ENCODE measurements at regions not wholly inside any gene's neighbourhood (a gene's known extent, or its start where the extent isn't known, plus 50 kb on each side); places are given as distances from the start of the nearest gene placed in this dataset.

DNA sequence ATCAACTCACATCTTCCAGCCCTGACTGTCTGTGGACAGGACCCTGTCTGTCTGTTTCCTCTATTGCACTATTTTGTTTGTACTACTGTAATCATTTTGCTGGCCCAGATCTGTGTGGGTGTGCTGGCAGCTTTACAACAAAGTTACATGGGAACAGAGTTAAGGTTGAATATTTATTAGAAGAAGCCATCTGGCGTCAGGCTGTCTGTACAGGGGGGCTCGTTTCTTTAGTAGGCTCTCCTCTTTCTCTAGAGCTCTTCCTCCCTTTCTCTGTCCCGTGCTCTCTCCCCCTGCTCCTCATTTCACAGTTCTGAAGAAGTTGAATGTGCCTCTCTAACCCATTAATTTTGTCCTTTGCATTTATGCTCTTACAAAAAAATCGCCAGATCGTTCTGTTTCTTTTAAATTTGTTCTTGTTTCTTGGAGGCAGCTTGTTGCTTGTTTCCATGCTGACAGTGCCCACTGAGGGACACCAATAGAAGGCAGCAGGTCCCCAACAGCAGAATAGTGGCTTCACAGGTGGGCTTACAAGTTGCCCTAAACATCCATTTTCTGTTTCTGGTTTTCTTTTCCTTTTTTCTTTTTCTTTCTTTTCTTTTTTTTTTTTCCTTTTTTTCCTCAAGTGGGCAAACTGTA lies 315.2 kb upstream of the ZEB2 start:
- Histone ChIP-seq H3K27ac (no peak overlapping the region), H3K9me3 (no peaks in the 10 kb centered on the region), H3K4me3 (ENCODE audit: low read depth in 1 of 2, low read length in 1 of 2) (no peak overlapping the region), H3K4me1 (ENCODE audit: control insufficient read depth in 1 of 2, insufficient read depth in 1 of 2, low read depth in 1 of 2, low read length in 1 of 2) (peaks cover 0 to 1% of the 10 kb centered on the region in 2 experiments), H3K27me3 (no peaks in the 10 kb centered on the region), H3K36me3 (no peaks in the 10 kb centered on the region)
- TF ChIP-seq, protein P1, sequence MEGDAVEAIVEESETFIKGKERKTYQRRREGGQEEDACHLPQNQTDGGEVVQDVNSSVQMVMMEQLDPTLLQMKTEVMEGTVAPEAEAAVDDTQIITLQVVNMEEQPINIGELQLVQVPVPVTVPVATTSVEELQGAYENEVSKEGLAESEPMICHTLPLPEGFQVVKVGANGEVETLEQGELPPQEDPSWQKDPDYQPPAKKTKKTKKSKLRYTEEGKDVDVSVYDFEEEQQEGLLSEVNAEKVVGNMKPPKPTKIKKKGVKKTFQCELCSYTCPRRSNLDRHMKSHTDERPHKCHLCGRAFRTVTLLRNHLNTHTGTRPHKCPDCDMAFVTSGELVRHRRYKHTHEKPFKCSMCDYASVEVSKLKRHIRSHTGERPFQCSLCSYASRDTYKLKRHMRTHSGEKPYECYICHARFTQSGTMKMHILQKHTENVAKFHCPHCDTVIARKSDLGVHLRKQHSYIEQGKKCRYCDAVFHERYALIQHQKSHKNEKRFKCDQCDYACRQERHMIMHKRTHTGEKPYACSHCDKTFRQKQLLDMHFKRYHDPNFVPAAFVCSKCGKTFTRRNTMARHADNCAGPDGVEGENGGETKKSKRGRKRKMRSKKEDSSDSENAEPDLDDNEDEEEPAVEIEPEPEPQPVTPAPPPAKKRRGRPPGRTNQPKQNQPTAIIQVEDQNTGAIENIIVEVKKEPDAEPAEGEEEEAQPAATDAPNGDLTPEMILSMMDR (IDR thresholded peaks at IDR 0.05), result no peak

DNA sequence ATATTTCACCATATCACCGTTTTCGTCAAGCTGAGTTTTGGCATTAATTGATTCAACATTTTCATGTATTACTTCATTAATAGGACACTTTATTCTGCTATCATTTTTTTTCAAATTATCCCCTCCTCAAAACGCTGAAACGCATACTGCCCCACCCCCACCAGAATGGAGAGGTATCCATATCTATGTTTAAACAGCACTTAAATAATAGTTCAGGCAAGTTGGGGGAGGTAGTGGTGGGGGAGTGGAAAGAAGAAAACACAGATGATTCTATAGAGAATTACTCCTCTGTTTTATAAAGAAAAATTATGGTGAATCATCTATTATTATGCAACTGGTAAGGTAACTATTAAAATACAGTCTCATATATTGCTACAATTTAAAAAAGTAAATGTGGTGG lies 314.4 kb upstream of the ZEB2 start:
- peaks cover 0 to 3% of the 10 kb centered on the region in 2 experiments for H3K4me1 ChIP-seq (ENCODE audit: control insufficient read depth in 1 of 2, insufficient read depth in 1 of 2, low read depth in 1 of 2, low read length in 1 of 2)
- no peaks in the 10 kb centered on the region for H3K36me3 ChIP-seq
- H3K27ac ChIP-seq, result no peak overlapping the region
- H3K27me3 ChIP-seq, result no peaks in the 10 kb centered on the region
- no peak overlapping the region for H3K4me3 ChIP-seq (ENCODE audit: low read depth in 1 of 2, low read length in 1 of 2)
- no peaks in the 10 kb centered on the region for H3K9me3 ChIP-seq
- TF ChIP-seq, protein P1 (IDR thresholded peaks at IDR 0.05), result no peak

DNA sequence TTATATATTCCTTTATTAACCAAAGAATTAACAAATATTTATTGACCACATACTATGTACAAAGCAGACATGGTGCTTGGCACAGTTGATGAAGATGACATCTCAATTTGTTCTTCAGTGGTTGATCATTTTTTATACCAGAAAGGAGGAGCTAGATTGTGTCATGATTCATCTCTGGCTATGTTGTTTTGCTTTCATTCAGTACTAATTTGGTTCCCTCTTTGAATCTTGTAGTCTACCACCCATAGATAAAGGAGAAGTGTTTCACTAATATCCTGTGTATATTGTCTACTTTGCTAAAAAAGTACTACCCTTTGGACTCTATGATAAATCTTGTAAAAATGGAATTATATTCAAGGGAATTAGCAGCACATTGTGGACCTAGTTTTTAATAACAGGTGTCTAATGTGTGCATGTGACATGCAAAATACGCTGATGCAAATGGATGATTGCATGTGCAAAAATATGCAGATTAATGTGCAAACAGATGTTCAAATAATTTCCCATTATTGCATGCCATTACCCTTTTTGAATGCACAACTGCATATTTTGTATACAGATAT lies 313.2 kb upstream of the ZEB2 start:
- Histone ChIP-seq H3K36me3 (no peaks in the 10 kb centered on the region), H3K4me1 (ENCODE audit: control insufficient read depth in 1 of 2, insufficient read depth in 1 of 2, low read depth in 1 of 2, low read length in 1 of 2) (peaks cover 0 to 3% of the 10 kb centered on the region in 2 experiments), H3K27me3 (no peaks in the 10 kb centered on the region), H3K27ac (no peak overlapping the region), H3K9me3 (no peaks in the 10 kb centered on the region), H3K4me3 (ENCODE audit: low read depth in 1 of 2, low read length in 1 of 2) (no peak overlapping the region)
- TF ChIP-seq, protein P1 (IDR thresholded peaks at IDR 0.05), result no peak

DNA sequence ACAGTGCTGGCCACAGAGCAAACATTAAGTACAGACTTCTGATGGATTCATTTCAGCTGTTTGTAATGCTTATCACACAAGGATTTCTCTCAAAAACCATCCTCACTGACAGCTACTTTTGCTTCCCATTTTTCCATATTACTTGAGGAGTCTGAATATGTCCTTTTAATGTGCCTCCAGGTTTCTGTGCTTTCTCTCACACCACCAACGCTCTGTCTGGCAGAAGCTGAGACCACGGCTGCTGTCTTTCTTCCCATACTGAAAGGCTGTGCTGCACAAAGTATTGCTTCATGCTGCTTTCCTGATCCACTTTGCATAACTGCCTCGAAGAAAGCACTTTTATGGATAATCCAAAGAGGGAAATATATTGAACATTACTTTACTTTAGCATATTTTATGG lies 312.1 kb upstream of the ZEB2 start:
- no peaks in the 10 kb centered on the region for H3K27me3 ChIP-seq
- no peaks in the 10 kb centered on the region for H3K36me3 ChIP-seq
- H3K4me1 ChIP-seq (ENCODE audit: control insufficient read depth in 1 of 2, insufficient read depth in 1 of 2, low read depth in 1 of 2, low read length in 1 of 2), result peaks cover 0 to 3% of the 10 kb centered on the region in 2 experiments
- TF ChIP-seq, protein P1 (IDR thresholded peaks at IDR 0.05), result no peak
- no peak overlapping the region for H3K4me3 ChIP-seq (ENCODE audit: low read depth in 1 of 2, low read length in 1 of 2)
- H3K9me3 ChIP-seq, result no peaks in the 10 kb centered on the region
- no peak overlapping the region for H3K27ac ChIP-seq

DNA sequence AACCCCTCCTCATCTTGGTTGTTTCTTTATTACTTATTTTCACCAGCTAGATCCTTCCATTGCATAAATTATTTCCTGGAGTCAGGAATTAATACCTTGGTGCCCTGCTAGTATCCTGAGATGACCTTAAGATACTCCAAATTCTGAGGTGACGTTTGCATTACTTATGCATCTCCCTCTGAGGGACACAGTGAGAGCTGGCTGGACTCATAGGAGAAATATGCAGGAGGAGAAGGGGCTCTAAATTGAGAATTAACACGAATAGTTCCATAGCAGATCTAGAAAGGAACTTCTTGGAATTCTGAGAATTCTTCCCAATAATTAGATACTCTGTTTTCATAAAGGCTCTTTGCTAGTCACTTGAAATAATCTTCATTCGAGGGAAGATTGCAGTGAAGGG lies 310.6 kb upstream of the ZEB2 start:
- Histone ChIP-seq H3K27me3 (no peaks in the 10 kb centered on the region), H3K4me3 (ENCODE audit: low read depth in 1 of 2, low read length in 1 of 2) (no peak overlapping the region), H3K36me3 (no peaks in the 10 kb centered on the region), H3K27ac (no peak overlapping the region), H3K9me3 (no peaks in the 10 kb centered on the region), H3K4me1 (ENCODE audit: control insufficient read depth in 1 of 2, insufficient read depth in 1 of 2, low read depth in 1 of 2, low read length in 1 of 2) (peaks cover 4 to 6% of the 10 kb centered on the region in 2 experiments)
- TF ChIP-seq, protein P1 (IDR thresholded peaks at IDR 0.05), result no peak

Data from neutrophil (primary cell).